B cell (primary cell): ENCODE measurements at regions not wholly inside any gene's neighbourhood (a gene's known extent, or its start where the extent isn't known, plus 50 kb on each side); places are given as distances from the start of the nearest gene placed in this dataset.

Source experiments
- ATAC-seq: fragments of 200-7000 bp; cut with Tn5 transposase; one replicate; pipeline ENCODE4 v1.10.0; 2021; ENCODE audit warnings: low read depth, mild to moderate bottlenecking, moderate number of reproducible peaks, moderate library complexity
- CTCF ChIA-PET: fragments of 350-600 bp; sonication (Branson Sonifier 250); formaldehyde crosslinking; loops from one replicate; lab custom pipeline; 2021; ENCODE audit warnings: antibody characterized with exemption, inconsistent platforms; lab: Charles Lee
- POLR2A ChIA-PET: fragments of 350-600 bp; sonication (Branson Sonifier 250); formaldehyde crosslinking; loops from one replicate; lab custom pipeline; 2021; ENCODE audit warnings: antibody characterized with exemption; lab: Charles Lee
- DNase-seq: peaks from one replicate; pipeline ENCODE4 v3.0.0; 2013
- H2AFZ ChIP-seq: 2 replicates; pipeline ENCODE4 v1.6.1; 2012; ENCODE audit warnings: mild to moderate bottlenecking, low read depth, low read length; ENCODE audit not compliant: insufficient read depth, poor library complexity, severe bottlenecking
- H3K27ac ChIP-seq, 2 donors: 1 replicate in 1 of 2; 2 replicates in 1 of 2; pipeline ENCODE4 v1.5.1; 2012 to 2013; ENCODE audit warnings: low read length in 2 of 2, mild to moderate bottlenecking in 2 of 2, moderate library complexity in 1 of 2
- H3K27me3 ChIP-seq, 4 experiments: fragments of 200-600 bp in 1 of 4; sonication (generic) in 1 of 4; replicated peaks in 1 of 4; 1 replicate in 2 of 4; 2 replicates in 2 of 4; pipeline versions ENCODE4 v1.6.1 to v1.7.0; 2013 to 2016; ENCODE audit warnings: low read length in 3 of 4, mild to moderate bottlenecking in 2 of 4, mixed read lengths in 1 of 4, moderate library complexity in 1 of 4; ENCODE audit not compliant: insufficient read depth in 4 of 4, control insufficient read depth in 3 of 4; ENCODE audit errors: control extremely low read depth in 1 of 4
- H3K36me3 ChIP-seq, 2 experiments: replicated peaks in 1 of 2; 1 replicate in 1 of 2; 2 replicates in 1 of 2; pipeline versions ENCODE4 v1.6.1 to v1.7.1; 2013; ENCODE audit warnings: low read length in 1 of 2; ENCODE audit not compliant: insufficient read depth in 2 of 2, control insufficient read depth in 1 of 2; ENCODE audit errors: control extremely low read depth in 1 of 2, extremely low read depth in 1 of 2
- H3K4me1 ChIP-seq, 2 donors: fragments of 200-600 bp in 1 of 2; sonication (generic) in 1 of 2; 1 replicate in 1 of 2; 2 replicates in 1 of 2; pipeline versions ENCODE4 v1.5.1 to v1.6.1; 2013 to 2017; ENCODE audit warnings: low read length in 2 of 2; ENCODE audit not compliant: control insufficient read depth in 2 of 2, insufficient read depth in 2 of 2
- H3K4me2 ChIP-seq: replicated peaks from 2 replicates; pipeline ENCODE3; 2012; ENCODE audit warnings: mild to moderate bottlenecking, low read depth, low read length; ENCODE audit not compliant: poor library complexity, severe bottlenecking
- H3K4me3 ChIP-seq, 5 experiments: fragments of 200-600 bp in 1 of 5; sonication (generic) in 1 of 5; 1 replicate in 3 of 5; 2 replicates in 2 of 5; pipeline versions ENCODE4 v1.5.1 to v1.7.0; 2011 to 2016; ENCODE audit warnings: low read length in 4 of 5, mild to moderate bottlenecking in 4 of 5, low read depth in 2 of 5, control low read depth in 1 of 5, moderate library complexity in 1 of 5; ENCODE audit not compliant: insufficient read depth in 1 of 5; ENCODE audit errors: control extremely low read depth in 1 of 5, extremely low read depth in 1 of 5
- H3K79me2 ChIP-seq: fragments of 200-600 bp; sonication (generic); one replicate; pipeline ENCODE4 v1.6.0; 2016; ENCODE audit warnings: low read length; ENCODE audit not compliant: control insufficient read depth, insufficient read depth
- H3K9ac ChIP-seq: fragments of 200-600 bp; sonication (generic); 2 replicates; pipeline ENCODE4 v1.6.1; 2017; ENCODE audit warnings: mild to moderate bottlenecking, low read length, moderate library complexity
- H3K9me3 ChIP-seq, 3 donors: one replicate each; pipeline versions ENCODE4 v1.6.1 to v1.7.1; 2013; ENCODE audit warnings: low read length in 2 of 3; ENCODE audit not compliant: control insufficient read depth in 2 of 3, insufficient read depth in 1 of 3; ENCODE audit errors: control extremely low read depth in 1 of 3
- H4K20me1 ChIP-seq: 2 replicates; pipeline ENCODE4 v1.6.0; 2012; ENCODE audit warnings: mild to moderate bottlenecking, low read length; ENCODE audit not compliant: insufficient read depth, control insufficient read depth, poor library complexity, severe bottlenecking
- H3K27ac Mint-ChIP-seq: one replicate; pipeline ENCODE4 v1.8.0; 2021; ENCODE audit warnings: mixed read lengths
- H3K27me3 Mint-ChIP-seq: one replicate; pipeline ENCODE4 v1.8.0; 2021; ENCODE audit warnings: mixed read lengths
- H3K4me1 Mint-ChIP-seq: one replicate; pipeline ENCODE4 v1.8.0; 2021; ENCODE audit warnings: mixed read lengths
- H3K4me3 Mint-ChIP-seq: one replicate; pipeline ENCODE4 v1.8.0; 2021; ENCODE audit warnings: mixed read lengths
- H3K9me3 Mint-ChIP-seq: one replicate; pipeline ENCODE4 v1.8.0; 2022; ENCODE audit warnings: mixed read lengths; ENCODE audit not compliant: insufficient read depth
- EZH2 ChIP-seq: IDR thresholded peaks from 2 replicates; pipeline ENCODE4 v1.6.1; 2012; ENCODE audit warnings: borderline replicate concordance, low read depth, mild to moderate bottlenecking, moderate library complexity, low read length; ENCODE audit not compliant: insufficient read depth, poor library complexity, severe bottlenecking
- WGBS: methylation state at CpG from one replicate; pipeline ENCODE4 v1.1.5; 2013; ENCODE audit warnings: missing lambda C conversion rate; ENCODE audit not compliant: insufficient coverage; 5-methylcytosine and 5-hydroxymethylcytosine counted together
- intact Hi-C: fragments of 100-400 bp; cut with micrococcal nuclease; formaldehyde crosslinking; loops from one replicate; pipeline ENCODE4 v1.10.0; 2022
- TF ChIP-seq, protein P1 (sequence below): fragments of 200-600 bp; IDR thresholded peaks from one replicate; pipeline ENCODE4 v1.8.0; 2022; ENCODE audit warnings: antibody characterized with exemption, mild to moderate bottlenecking

DNA sequence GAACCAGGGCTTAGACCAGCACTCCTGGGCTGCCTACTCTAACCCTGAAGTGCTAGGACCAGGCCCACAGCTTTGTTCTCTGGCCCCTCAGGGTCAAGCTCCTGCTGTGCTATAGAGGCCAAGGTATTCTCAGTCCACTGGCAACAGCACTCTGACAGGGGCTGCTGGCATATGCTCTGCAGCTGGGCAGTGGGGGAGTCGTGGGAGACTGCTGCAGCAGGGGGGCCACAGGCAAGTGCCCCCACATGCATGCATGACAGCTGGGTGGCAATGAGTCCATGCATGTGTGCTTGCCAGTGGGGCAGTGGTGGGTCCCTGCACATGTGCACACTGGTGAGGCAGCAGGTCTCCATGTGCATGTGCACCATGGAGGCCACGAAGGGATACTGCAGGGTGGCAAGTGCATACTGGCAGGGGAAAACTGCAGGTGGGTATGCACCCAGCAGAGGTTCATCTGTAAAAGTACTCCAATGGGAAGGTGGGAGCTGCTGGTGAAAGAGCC is 364.9 kb upstream of the IRAK1BP1 start:
- Histone ChIP-seq H3K4me1 (no peaks in the 10 kb centered on the region), H2AFZ (no peak overlapping the region), H3K79me2 (no peaks in the 10 kb centered on the region), H3K9ac (no peak overlapping the region), H3K27me3 (no peaks in the 10 kb centered on the region), H3K27ac (no peak overlapping the region), H4K20me1 (no peaks in the 10 kb centered on the region), H3K9me3 (peaks cover 0 to 4% (median 0%) of the 10 kb centered on the region in 3 donors), H3K36me3 (no peaks in the 10 kb centered on the region), H3K4me2 (no peak overlapping the region), H3K4me3 (no peak overlapping the region)
- TF ChIP-seq, protein P1, sequence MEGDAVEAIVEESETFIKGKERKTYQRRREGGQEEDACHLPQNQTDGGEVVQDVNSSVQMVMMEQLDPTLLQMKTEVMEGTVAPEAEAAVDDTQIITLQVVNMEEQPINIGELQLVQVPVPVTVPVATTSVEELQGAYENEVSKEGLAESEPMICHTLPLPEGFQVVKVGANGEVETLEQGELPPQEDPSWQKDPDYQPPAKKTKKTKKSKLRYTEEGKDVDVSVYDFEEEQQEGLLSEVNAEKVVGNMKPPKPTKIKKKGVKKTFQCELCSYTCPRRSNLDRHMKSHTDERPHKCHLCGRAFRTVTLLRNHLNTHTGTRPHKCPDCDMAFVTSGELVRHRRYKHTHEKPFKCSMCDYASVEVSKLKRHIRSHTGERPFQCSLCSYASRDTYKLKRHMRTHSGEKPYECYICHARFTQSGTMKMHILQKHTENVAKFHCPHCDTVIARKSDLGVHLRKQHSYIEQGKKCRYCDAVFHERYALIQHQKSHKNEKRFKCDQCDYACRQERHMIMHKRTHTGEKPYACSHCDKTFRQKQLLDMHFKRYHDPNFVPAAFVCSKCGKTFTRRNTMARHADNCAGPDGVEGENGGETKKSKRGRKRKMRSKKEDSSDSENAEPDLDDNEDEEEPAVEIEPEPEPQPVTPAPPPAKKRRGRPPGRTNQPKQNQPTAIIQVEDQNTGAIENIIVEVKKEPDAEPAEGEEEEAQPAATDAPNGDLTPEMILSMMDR: no peak
- TF ChIP-seq EZH2: no peak
- DNase-seq (no peak), ATAC-seq (no peak)
- Mint-ChIP-seq H3K4me1 (no peaks in the 10 kb centered on the region), H3K9me3 (peaks cover 10% of the 10 kb centered on the region), H3K4me3 (no peak overlapping the region), H3K27me3 (no peaks in the 10 kb centered on the region), H3K27ac (no peak overlapping the region)
- CTCF ChIA-PET: no interaction called here
- 74% methylated on average over 2 of the region's 2 CpGs for WGBS
- intact Hi-C loops: no loop called here
- POLR2A ChIA-PET: no interaction called here

DNA sequence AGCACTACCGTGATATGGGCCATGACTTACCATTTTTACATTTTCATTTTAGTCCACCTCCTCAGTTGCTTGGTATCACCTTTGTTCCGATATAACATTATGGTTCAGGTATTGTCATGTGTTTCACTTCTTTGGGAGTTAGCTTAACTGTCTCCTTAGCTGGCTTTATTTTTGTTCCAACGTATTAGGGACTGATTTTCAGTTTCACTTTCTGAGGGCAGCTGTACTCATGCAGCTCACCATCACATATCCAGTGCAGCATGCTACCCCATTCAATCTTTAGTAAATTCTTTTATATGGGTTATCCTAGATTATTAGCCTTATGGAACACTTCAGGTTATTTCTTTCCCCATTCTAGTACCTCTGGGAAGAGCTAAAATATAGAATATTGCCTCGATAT is 362.2 kb upstream of the IRAK1BP1 start:
- DNase-seq (no peak), ATAC-seq (no peak)
- no peak overlapping the region for H3K27ac Mint-ChIP-seq
- H3K9ac ChIP-seq: no peak overlapping the region
- H3K27ac ChIP-seq: no peak overlapping the region
- TF ChIP-seq, protein P1: no peak
- TF ChIP-seq EZH2: no peak
- ChIA-PET POLR2A (no interaction called here), CTCF (no interaction called here)
- H3K9me3 Mint-ChIP-seq: peaks cover 12% of the 10 kb centered on the region
- H3K4me3 ChIP-seq: no peak overlapping the region
- H3K27me3 Mint-ChIP-seq: no peaks in the 10 kb centered on the region
- no peaks in the 10 kb centered on the region for H4K20me1 ChIP-seq
- H3K4me3 Mint-ChIP-seq: no peak overlapping the region
- WGBS: no CpG with 5 or more reads among the region's 4 CpGs
- no peaks in the 10 kb centered on the region for H3K36me3 ChIP-seq
- H3K9me3 ChIP-seq: peaks cover 0 to 4% (median 2%) of the 10 kb centered on the region in 3 donors
- H3K79me2 ChIP-seq: no peaks in the 10 kb centered on the region
- no peaks in the 10 kb centered on the region for H3K4me1 Mint-ChIP-seq
- H3K4me2 ChIP-seq: no peak overlapping the region
- no peak overlapping the region for H2AFZ ChIP-seq
- H3K27me3 ChIP-seq: no peaks in the 10 kb centered on the region
- intact Hi-C loops: no loop called here
- H3K4me1 ChIP-seq: no peaks in the 10 kb centered on the region
